ENCODE measurements at regions not wholly inside any gene's neighbourhood (a gene's known extent, or its start where the extent isn't known, plus 50 kb on each side); places are given as distances from the start of the nearest gene placed in this dataset.

GRCh38 chr2:65662654-65663432 is 230.4 kb upstream of the SPRED2 start:
- Mint-ChIP-seq H3K4me3 (no peak overlapping the region), H3K27me3 (peaks cover 54% of the 10 kb centered on the region), H3K4me1 (no peaks in the 10 kb centered on the region), H3K27ac (no peak overlapping the region), H3K36me3 (ENCODE audit: low read depth) (no peaks in the 10 kb centered on the region)
- H3K9me3 ChIP-seq (ENCODE audit: control insufficient read depth, low read length, poor library complexity, severe bottlenecking), result no peaks in the 10 kb centered on the region
- DNase-seq (no peak), ATAC-seq (no peak)

- ATAC-seq (no peak), DNase-seq (no peak)
- Mint-ChIP-seq H3K27me3 (peaks cover 61% of the 10 kb centered on the region), H3K27ac (no peak overlapping the region), H3K4me3 (no peak overlapping the region), H3K4me1 (no peaks in the 10 kb centered on the region), H3K36me3 (ENCODE audit: low read depth) (no peaks in the 10 kb centered on the region)
- H3K9me3 ChIP-seq (ENCODE audit: control insufficient read depth, low read length, poor library complexity, severe bottlenecking), result no peaks in the 10 kb centered on the region
Observed at GRCh38 chr2:65661980-65662653, 229.7 kb upstream of the SPRED2 start.

DNA sequence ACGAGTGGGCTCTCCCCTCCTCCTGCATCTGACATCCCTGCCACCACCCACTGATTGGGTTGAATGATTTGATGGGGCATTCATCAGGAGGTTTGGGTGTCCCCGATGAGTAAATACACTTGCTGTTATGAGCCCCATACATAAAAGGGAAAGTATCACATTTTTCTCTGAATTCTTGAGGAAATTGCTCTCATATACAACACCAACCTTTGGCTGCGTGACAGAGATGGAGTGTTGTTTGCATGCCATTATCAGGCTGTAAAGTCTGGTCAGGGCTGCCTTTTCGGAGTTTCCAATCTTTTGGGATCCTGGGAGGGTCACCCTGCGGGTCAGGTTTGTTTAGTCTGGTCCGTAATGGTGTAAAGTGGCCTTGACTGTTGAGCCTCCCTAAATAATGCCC is 227.9 kb upstream of the SPRED2 start:
- Mint-ChIP-seq H3K4me1 (no peaks in the 10 kb centered on the region), H3K27ac (no peak overlapping the region), H3K27me3 (peaks cover 64% of the 10 kb centered on the region), H3K4me3 (no peak overlapping the region), H3K36me3 (ENCODE audit: low read depth) (no peaks in the 10 kb centered on the region)
- DNase-seq (no peak), ATAC-seq (no peak)
- no peaks in the 10 kb centered on the region for H3K9me3 ChIP-seq (ENCODE audit: control insufficient read depth, low read length, poor library complexity, severe bottlenecking)

GRCh38 chr2:65658881-65659280 is 226.5 kb upstream of the SPRED2 start:
- ATAC-seq (no peak), DNase-seq (no peak)
- H3K4me1 Mint-ChIP-seq, result no peaks in the 10 kb centered on the region
- H3K27ac Mint-ChIP-seq, result no peak overlapping the region
- H3K9me3 ChIP-seq (ENCODE audit: control insufficient read depth, low read length, poor library complexity, severe bottlenecking), result no peaks in the 10 kb centered on the region
- peaks cover 60% of the 10 kb centered on the region for H3K27me3 Mint-ChIP-seq
- no peak overlapping the region for H3K4me3 Mint-ChIP-seq
- H3K36me3 Mint-ChIP-seq (ENCODE audit: low read depth), result no peaks in the 10 kb centered on the region

- H3K27ac Mint-ChIP-seq, result no peak overlapping the region
- peaks cover 61% of the 10 kb centered on the region for H3K27me3 Mint-ChIP-seq
- no peak for ATAC-seq
- H3K4me3 Mint-ChIP-seq, result no peak overlapping the region
- no peaks in the 10 kb centered on the region for H3K4me1 Mint-ChIP-seq
- DNase-seq, result no peak
- no peaks in the 10 kb centered on the region for H3K9me3 ChIP-seq (ENCODE audit: control insufficient read depth, low read length, poor library complexity, severe bottlenecking)
- no peaks in the 10 kb centered on the region for H3K36me3 Mint-ChIP-seq (ENCODE audit: low read depth)
Observed at GRCh38 chr2:65658266-65658665, 225.9 kb upstream of the SPRED2 start.

- H3K9me3 ChIP-seq (ENCODE audit: control insufficient read depth, low read length, poor library complexity, severe bottlenecking), result no peaks in the 10 kb centered on the region
- DNase-seq, result no peak
- ATAC-seq, result no peak
- Mint-ChIP-seq H3K4me1 (peaks cover 3% of the 10 kb centered on the region), H3K4me3 (no peak overlapping the region), H3K36me3 (ENCODE audit: low read depth) (no peaks in the 10 kb centered on the region), H3K27me3 (peaks cover 56% of the 10 kb centered on the region), H3K27ac (no peak overlapping the region)
Observed at GRCh38 chr2:65656160-65656718, 223.8 kb upstream of the SPRED2 start.

DNA sequence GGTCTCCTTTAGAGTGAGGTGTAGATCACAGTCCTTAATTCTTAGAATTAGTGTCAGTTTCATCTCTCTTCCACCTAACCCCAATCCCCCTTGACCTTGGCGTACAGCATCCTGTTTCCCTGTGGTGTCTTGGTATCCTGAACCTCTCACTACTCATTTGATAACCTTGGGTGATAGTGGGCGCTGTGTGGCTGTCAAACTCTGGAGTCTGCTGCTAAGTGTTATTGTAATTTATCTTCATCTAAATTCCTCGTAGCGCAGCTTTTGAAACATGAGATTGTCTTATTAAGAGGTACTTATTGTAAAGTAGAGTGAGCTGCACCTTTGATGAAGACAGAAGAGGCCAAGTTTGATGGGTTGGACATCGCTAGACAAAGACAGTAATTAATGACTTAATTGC is 222.6 kb upstream of the SPRED2 start:
- Mint-ChIP-seq H3K4me3 (no peak overlapping the region), H3K27ac (no peak overlapping the region)
- ATAC-seq, result no peak

DNA sequence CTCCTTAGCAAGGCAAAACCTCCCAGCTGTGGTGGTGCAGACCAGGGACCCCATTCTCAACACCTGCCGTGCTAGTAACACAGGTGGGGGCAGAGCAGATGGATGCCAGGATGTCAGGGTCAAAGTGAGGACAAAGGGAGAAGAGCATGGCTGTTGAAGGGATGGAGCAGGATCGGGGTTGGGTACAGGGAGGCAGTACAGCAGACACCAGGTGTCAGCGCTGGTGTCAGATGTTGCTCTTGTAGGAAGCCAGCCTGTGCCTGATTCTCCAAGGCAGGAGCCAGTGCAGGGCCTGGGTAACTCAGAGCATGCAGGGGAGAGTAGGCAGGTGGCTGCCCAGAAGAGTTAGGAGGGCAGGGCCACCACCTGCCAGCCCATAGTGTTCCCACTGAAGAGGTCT is 222.1 kb upstream of the SPRED2 start:
- no peak for ATAC-seq
- Mint-ChIP-seq H3K4me1 (peaks cover 3% of the 10 kb centered on the region), H3K27ac (no peak overlapping the region), H3K36me3 (ENCODE audit: low read depth) (no peaks in the 10 kb centered on the region), H3K4me3 (no peak overlapping the region), H3K27me3 (peaks cover 65% of the 10 kb centered on the region)
- no peaks in the 10 kb centered on the region for H3K9me3 ChIP-seq (ENCODE audit: control insufficient read depth, low read length, poor library complexity, severe bottlenecking)
- no peak for DNase-seq

More for the DNA sequence above, 222.6 kb upstream of the SPRED2 start:
- H3K9me3 ChIP-seq (ENCODE audit: control insufficient read depth, low read length, poor library complexity, severe bottlenecking), result no peaks in the 10 kb centered on the region
- DNase-seq, result no peak
- Mint-ChIP-seq H3K36me3 (ENCODE audit: low read depth) (no peaks in the 10 kb centered on the region), H3K27me3 (peaks cover 63% of the 10 kb centered on the region), H3K4me1 (peaks cover 3% of the 10 kb centered on the region)

DNA sequence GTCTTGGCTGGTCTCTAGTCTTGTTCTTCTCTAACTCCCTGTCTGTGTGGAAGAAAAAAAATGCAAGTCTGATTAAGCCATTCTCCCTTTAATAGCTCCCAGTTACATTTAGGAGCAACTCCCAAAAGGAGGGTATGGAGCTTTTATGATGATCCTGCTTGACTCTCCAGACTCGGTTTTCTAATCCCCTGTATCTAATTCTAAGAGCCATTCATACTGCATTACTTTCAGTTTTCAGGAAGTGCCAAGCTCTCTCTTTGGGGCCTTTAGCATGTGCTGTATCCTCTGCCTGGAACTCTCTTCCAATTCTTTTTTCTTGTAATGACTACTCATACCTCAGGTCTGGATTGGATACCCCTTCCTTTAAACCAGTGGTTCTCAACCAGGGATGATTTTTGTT is 219.7 kb upstream of the SPRED2 start:
- ATAC-seq (no peak), DNase-seq (no peak)
- no peak overlapping the region for H3K27ac Mint-ChIP-seq
- no peaks in the 10 kb centered on the region for H3K9me3 ChIP-seq (ENCODE audit: control insufficient read depth, low read length, poor library complexity, severe bottlenecking)
- H3K27me3 Mint-ChIP-seq, result peaks cover 53% of the 10 kb centered on the region
- peaks cover 5% of the 10 kb centered on the region for H3K4me1 Mint-ChIP-seq
- H3K4me3 Mint-ChIP-seq, result no peak overlapping the region
- H3K36me3 Mint-ChIP-seq (ENCODE audit: low read depth), result no peaks in the 10 kb centered on the region

DNA sequence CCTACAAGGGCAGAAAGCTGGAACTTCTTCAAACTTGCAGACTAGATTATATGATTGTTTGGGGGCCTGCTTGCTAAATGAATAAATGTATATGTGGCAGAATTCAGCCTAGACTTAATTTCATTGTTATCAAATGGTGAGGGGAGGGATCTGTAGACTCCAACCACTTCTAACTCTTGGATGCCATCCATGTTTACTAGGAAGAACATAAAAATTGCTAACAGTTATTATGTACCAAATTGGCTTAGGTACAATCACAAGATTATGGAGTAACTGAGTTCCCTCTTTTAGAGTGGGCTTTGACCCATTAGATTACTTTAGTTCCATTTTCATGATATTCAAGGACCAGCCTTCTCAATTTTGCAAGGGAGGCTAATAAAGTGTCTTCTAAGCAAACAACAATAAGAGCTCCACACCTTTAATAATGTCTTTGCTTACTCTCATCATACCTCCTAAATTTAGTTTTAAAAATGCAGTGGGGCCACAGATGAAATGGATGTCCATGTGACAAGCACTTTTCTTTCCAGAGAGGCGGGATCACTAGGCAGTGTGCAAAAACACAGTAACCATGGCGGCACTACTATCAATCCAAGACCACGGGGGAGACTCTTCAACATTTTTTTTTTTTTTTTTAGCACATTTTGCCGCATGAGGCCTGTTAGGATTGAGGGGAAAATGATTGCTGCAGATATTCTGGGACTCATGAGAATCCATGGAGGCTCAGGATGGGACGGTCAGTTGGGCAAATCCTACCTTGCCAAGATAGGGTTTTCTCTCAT is 217.6 kb upstream of the SPRED2 start:
- Mint-ChIP-seq H3K27me3 (peaks cover 40% of the 10 kb centered on the region), H3K4me3 (no peak overlapping the region), H3K27ac (no peak overlapping the region), H3K36me3 (ENCODE audit: low read depth) (no peaks in the 10 kb centered on the region), H3K4me1 (peaks cover 5% of the 10 kb centered on the region)
- no peak for ATAC-seq
- no peak for DNase-seq
- no peaks in the 10 kb centered on the region for H3K9me3 ChIP-seq (ENCODE audit: control insufficient read depth, low read length, poor library complexity, severe bottlenecking)

DNA sequence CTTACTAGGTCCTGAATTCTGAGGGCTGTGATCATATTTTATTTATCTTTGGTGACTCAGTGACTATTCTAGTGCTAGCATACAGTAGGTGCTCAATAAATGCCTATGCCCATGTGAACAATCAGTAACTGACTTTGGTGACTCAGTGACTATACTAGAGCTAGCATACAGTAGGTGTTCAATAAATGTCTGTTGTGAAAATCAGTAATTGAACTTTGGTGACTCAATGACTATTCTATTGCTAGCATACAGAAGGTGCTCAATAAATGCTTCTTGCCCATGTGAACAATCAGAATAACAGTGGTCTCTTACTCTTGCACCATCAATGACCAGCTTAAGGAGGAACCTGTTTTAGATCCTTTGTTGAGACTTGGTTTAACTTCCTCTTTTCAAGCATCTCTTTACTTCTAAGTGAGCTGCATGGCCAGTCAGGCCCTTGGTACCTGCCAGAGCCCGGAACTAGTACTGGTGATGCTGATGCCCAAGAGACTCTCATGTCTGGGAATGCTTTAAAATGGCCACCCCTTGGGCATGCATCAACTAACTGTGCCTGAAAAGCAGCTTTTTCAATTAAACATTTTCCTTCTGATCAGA is 214.9 kb upstream of the SPRED2 start:
- Mint-ChIP-seq H3K4me3 (no peak overlapping the region), H3K27ac (no peak overlapping the region), H3K27me3 (peaks cover 28% of the 10 kb centered on the region), H3K36me3 (ENCODE audit: low read depth) (no peaks in the 10 kb centered on the region), H3K4me1 (peaks cover 5% of the 10 kb centered on the region)
- no peak for ATAC-seq
- H3K9me3 ChIP-seq (ENCODE audit: control insufficient read depth, low read length, poor library complexity, severe bottlenecking), result no peaks in the 10 kb centered on the region
- no peak for DNase-seq

DNA sequence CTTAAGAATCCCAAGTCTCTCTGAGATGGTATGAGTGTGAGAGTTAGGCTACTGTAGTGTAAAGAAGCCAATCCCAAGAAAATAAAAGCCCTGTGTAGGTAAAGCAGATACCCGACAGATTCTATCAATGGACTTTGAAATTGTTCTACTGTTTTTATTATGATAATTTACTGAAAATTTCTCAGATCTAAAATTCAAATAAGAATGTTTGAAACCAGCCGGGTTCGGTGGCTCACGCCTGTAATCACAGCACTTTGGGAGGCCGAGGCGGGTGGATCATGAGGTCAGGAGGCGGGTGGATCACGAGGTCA is 208.3 kb upstream of the SPRED2 start:
- DNase-seq, result no peak
- peaks cover 2% of the 10 kb centered on the region for H3K4me1 Mint-ChIP-seq
- H3K9me3 ChIP-seq (ENCODE audit: control insufficient read depth, low read length, poor library complexity, severe bottlenecking), result no peaks in the 10 kb centered on the region
- peaks cover 20% of the 10 kb centered on the region for H3K27me3 Mint-ChIP-seq
- no peak overlapping the region for H3K27ac Mint-ChIP-seq
- no peaks in the 10 kb centered on the region for H3K36me3 Mint-ChIP-seq (ENCODE audit: low read depth)
- no peak overlapping the region for H3K4me3 Mint-ChIP-seq
- no peak for ATAC-seq

Measured in T-helper 17 cell (primary cell).